Upper lobe of left lung (tissue), 6 donors: ENCODE measurements at regions not wholly inside any gene's neighbourhood (a gene's known extent, or its start where the extent isn't known, plus 50 kb on each side); places are given as distances from the start of the nearest gene placed in this dataset.

Experiments
- ATAC-seq, 2 donors: fragments of 200-7000 bp; cut with Tn5 transposase; one replicate each; pipeline ENCODE4 v1.9.1; 2022; ENCODE audit warnings: mild to moderate bottlenecking in 2 of 2, moderate library complexity in 2 of 2; ENCODE audit not compliant: low FRiP score in 2 of 2
- DNase-seq, 2 donors: peaks; one replicate each; pipeline ENCODE4 v3.0.0-alpha.2; 2019 to 2020
- H3K27ac ChIP-seq, 4 donors: fragments of 200-600 bp; sonication (generic); one replicate each; pipeline ENCODE4 v1.5.1; 2016 to 2019
- H3K27me3 ChIP-seq, 4 donors: fragments of 200-600 bp; sonication (generic); one replicate each; pipeline ENCODE4 v1.5.1; 2017 to 2019
- H3K36me3 ChIP-seq, 4 donors: fragments of 200-600 bp; sonication (generic); one replicate each; pipeline ENCODE4 v1.5.1; 2016 to 2019
- H3K4me1 ChIP-seq, 4 donors: fragments of 200-600 bp; sonication (generic); one replicate each; pipeline ENCODE4 v1.5.1; 2018 to 2019
- H3K4me3 ChIP-seq, 4 donors: fragments of 200-600 bp; sonication (generic); one replicate each; pipeline ENCODE4 v1.5.1; 2017 to 2019; ENCODE audit warnings: mild to moderate bottlenecking in 2 of 4, moderate library complexity in 1 of 4
- H3K9me3 ChIP-seq, 4 donors: fragments of 200-600 bp; sonication (generic); one replicate each; pipeline ENCODE4 v1.5.1; 2018 to 2019
- CTCF ChIP-seq, 6 experiments: fragments of 450-650 bp in 4 of 6; fragments of 200-600 bp in 2 of 6; sonication (generic) in 2 of 6; IDR thresholded peaks; one replicate each; pipeline ENCODE4 v1.5.1; 2016 to 2019; ENCODE audit warnings: antibody characterized with exemption in 6 of 6
- EP300 ChIP-seq, 4 donors: sonication (generic); formaldehyde crosslinking; IDR thresholded peaks; one replicate each; pipeline ENCODE4 v1.5.1; 2017; ENCODE audit warnings: antibody characterized with exemption in 4 of 4, control low read depth in 2 of 4
- POLR2A ChIP-seq, 4 donors: fragments of 450-650 bp; IDR thresholded peaks; one replicate each; pipeline ENCODE4 v1.5.1; 2016 to 2017; ENCODE audit warnings: antibody characterized with exemption in 4 of 4, mild to moderate bottlenecking in 2 of 4
- POLR2AphosphoS5 ChIP-seq, 2 donors: sonication (generic); formaldehyde crosslinking; IDR thresholded peaks; one replicate each; pipeline ENCODE4 v1.5.1; 2017; ENCODE audit warnings: antibody characterized with exemption in 2 of 2
- WGBS, 2 donors: methylation state at CpG; one replicate each; pipeline ENCODE4 v1.1.5; 2017 to 2018; 5-methylcytosine and 5-hydroxymethylcytosine counted together
- donor health status: DM: no; HTN: no; CAD: no; lungs with moderate emphysema.
- donor health status: DM: no; HTN: yes; CAD: no; lungs with severe emphysema.

GRCh38 chr10:90042075-90042474, 340.7 kb downstream of the KIF20B start:
- Histone ChIP-seq H3K27me3 (no peaks in the 10 kb centered on the region), H3K9me3 (no peaks in the 10 kb centered on the region), H3K4me1 (no peaks in the 10 kb centered on the region), H3K27ac (no peak overlapping the region), H3K36me3 (no peaks in the 10 kb centered on the region), H3K4me3 (no peak overlapping the region)
- 69 to 88% methylated on average over 7 of the region's 7 CpGs for WGBS, 2 donors
- no peak for ATAC-seq
- TF ChIP-seq EP300 (IDR thresholded peaks at IDR 0.05) (no peak), POLR2A (IDR thresholded peaks at IDR 0.05) (no peak), POLR2AphosphoS5 (IDR thresholded peaks at IDR 0.05) (no peak), CTCF (IDR thresholded peaks at IDR 0.05) (no peak)
- DNase-seq = peak in 1 of 2 donors; percentile 13

DNA sequence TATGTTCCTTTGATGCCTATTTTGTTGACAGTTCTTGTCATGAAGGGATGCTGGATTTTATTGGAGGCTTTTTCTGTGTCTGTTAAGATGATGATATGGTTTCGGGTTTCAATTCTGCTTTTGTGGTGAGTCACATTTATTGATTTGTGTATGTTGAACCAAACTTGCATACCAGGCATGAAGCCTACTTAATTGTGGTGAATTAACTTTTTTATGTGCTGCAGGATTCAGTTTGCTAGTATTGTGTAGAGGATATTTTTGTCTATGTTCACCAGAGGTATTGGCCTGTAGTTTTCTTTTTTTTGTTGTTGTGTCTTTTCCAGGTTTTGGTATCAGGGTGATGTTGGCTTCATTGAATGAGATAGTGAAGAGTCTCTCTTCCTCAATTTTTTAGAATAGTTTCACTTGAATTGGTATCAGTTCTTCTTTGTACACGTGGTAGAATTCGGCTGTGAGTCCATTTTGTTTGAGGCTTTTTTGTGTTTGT, 345.9 kb downstream of the KIF20B start:
- DNase-seq = no peak
- Histone ChIP-seq H3K9me3 (no peaks in the 10 kb centered on the region), H3K4me1 (no peaks in the 10 kb centered on the region), H3K27ac (no peak overlapping the region), H3K36me3 (no peaks in the 10 kb centered on the region), H3K4me3 (no peak overlapping the region), H3K27me3 (no peaks in the 10 kb centered on the region)
- WGBS, 2 donors = 77 to 82% methylated on average over 3 of the region's 3 CpGs
- no peak for TF ChIP-seq EP300 (IDR thresholded peaks at IDR 0.05)
- no peak for TF ChIP-seq CTCF (IDR thresholded peaks at IDR 0.05)
- no peak for TF ChIP-seq POLR2A (IDR thresholded peaks at IDR 0.05)
- no peak for TF ChIP-seq POLR2AphosphoS5 (IDR thresholded peaks at IDR 0.05)
- no peak for ATAC-seq

GRCh38 chr10:90051053-90051452, 349.7 kb downstream of the KIF20B start:
- no peak for DNase-seq
- no peak overlapping the region for H3K4me3 ChIP-seq
- H3K9me3 ChIP-seq = no peaks in the 10 kb centered on the region
- no peak for TF ChIP-seq EP300 (IDR thresholded peaks at IDR 0.05)
- ATAC-seq = no peak
- H3K27ac ChIP-seq = no peak overlapping the region
- H3K4me1 ChIP-seq = no peaks in the 10 kb centered on the region
- H3K36me3 ChIP-seq = no peaks in the 10 kb centered on the region
- no peaks in the 10 kb centered on the region for H3K27me3 ChIP-seq

DNA sequence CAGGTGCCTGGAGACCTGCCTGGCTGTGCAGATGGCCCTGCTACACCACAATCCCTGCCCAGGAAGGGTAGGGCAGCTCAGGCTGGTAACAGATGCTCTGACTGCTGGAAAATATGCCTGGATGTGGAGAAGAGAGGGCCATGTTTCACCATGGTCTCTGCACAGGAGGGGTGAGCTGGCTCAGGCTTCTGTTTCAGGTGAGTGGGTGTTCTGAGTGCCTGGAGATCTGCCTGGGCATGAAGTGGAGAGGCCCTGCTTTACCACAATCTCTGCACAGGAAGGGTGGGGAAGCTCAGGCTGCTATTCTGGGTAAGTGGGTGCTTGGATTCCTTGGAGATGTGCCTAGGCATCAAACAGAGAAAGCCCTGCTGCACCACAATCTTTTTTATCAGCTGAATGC, 350.1 kb downstream of the KIF20B start:
- no peak overlapping the region for H3K27ac ChIP-seq
- no peaks in the 10 kb centered on the region for H3K9me3 ChIP-seq
- ATAC-seq (peak in 1 of 2 donors; percentile 19), DNase-seq (peak in 1 of 2 donors; percentile 30)
- TF ChIP-seq POLR2A (IDR thresholded peaks at IDR 0.05) = no peak
- TF ChIP-seq EP300 (IDR thresholded peaks at IDR 0.05) = no peak
- TF ChIP-seq CTCF (IDR thresholded peaks at IDR 0.05) = no peak
- no peak for TF ChIP-seq POLR2AphosphoS5 (IDR thresholded peaks at IDR 0.05)
- no peaks in the 10 kb centered on the region for H3K36me3 ChIP-seq
- no peak overlapping the region for H3K4me3 ChIP-seq
- H3K4me1 ChIP-seq = no peaks in the 10 kb centered on the region
- H3K27me3 ChIP-seq = no peaks in the 10 kb centered on the region

DNA sequence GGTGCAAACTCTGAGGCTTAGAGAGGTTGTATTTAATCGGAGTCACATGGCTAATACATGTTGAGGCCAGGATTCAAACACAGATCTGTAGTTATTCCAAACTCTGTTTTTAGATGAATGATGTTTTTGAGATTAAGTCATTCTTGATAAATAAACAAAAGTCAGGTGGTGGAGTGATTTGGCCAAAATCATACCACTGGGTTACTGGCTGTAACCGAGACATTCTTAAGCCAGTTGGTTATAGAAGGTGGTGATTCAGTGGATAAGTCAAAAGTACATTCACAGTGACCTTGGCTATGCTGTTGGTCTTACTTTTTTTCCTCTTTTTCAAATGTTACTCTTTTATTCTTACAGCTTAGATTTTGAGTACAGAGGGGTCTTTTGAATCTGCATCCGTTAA, 361.4 kb downstream of the KIF20B start:
- DNase-seq (no peak), ATAC-seq (no peak)
- H3K4me1 ChIP-seq = no peaks in the 10 kb centered on the region
- H3K36me3 ChIP-seq = no peaks in the 10 kb centered on the region
- TF ChIP-seq EP300 (IDR thresholded peaks at IDR 0.05) = no peak
- TF ChIP-seq CTCF (IDR thresholded peaks at IDR 0.05) = no peak
- no peak for TF ChIP-seq POLR2AphosphoS5 (IDR thresholded peaks at IDR 0.05)
- TF ChIP-seq POLR2A (IDR thresholded peaks at IDR 0.05) = no peak
- H3K27me3 ChIP-seq = no peaks in the 10 kb centered on the region
- WGBS, 2 donors = 79 to 85% methylated on average over 3 of the region's 3 CpGs
- H3K9me3 ChIP-seq = no peaks in the 10 kb centered on the region
- no peak overlapping the region for H3K27ac ChIP-seq
- no peak overlapping the region for H3K4me3 ChIP-seq
